MG63 (cell line): ENCODE measurements at regions not wholly inside any gene's neighbourhood (a gene's known extent, or its start where the extent isn't known, plus 50 kb on each side); places are given as distances from the start of the nearest gene placed in this dataset.

Experiments used
- DNase-seq: peaks from one replicate; pipeline ENCODE4 v3.0.0-alpha.2; 2020
- H3K27me3 ChIP-seq: fragments of 250-450 bp; sonication (Bioruptor Pico); 2 replicates; pipeline ENCODE4 v1.5.1; 2020; ENCODE audit warnings: mild to moderate bottlenecking, moderate library complexity
- H3K36me3 ChIP-seq: fragments of 250-450 bp; sonication (Bioruptor Pico); 2 replicates; pipeline ENCODE4 v1.5.1; 2020; ENCODE audit warnings: mild to moderate bottlenecking, moderate library complexity
- H3K4me3 ChIP-seq: fragments of 250-450 bp; sonication (Bioruptor Pico); 2 replicates; pipeline ENCODE4 v1.5.1; 2020; ENCODE audit warnings: mild to moderate bottlenecking, moderate library complexity
- H3K9me3 ChIP-seq: fragments of 250-450 bp; sonication (Bioruptor Pico); 2 replicates; pipeline ENCODE4 v1.5.1; 2020; ENCODE audit warnings: mild to moderate bottlenecking, moderate library complexity

- H3K36me3 ChIP-seq = no peaks in the 10 kb centered on the region
- no peaks in the 10 kb centered on the region for H3K9me3 ChIP-seq
- H3K4me3 ChIP-seq = no peak overlapping the region
- no peak for DNase-seq
- H3K27me3 ChIP-seq = no peaks in the 10 kb centered on the region
Measured at GRCh38 chr9:106648799-106649198, 214.2 kb upstream of the ZNF462 start.

DNA sequence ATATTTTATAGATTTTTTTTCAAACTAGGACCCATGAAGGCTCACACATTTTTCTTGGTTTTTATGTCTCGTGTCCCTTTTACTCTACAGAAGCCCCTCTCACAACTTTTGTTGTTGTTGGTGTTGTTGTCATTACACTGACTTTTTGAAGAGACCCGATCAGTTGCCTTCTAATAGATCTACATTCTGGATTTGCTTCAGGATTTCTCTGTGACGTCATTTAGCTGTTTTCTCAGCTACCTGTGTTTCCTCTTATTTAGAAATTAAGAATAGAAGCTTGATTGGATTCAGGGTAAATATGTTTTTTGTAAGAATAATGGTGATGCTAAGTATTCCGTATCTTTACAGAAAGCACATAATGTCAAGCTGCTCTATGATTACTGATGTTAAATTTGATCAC, 213.3 kb upstream of the ZNF462 start:
- Histone ChIP-seq H3K4me3 (no peak overlapping the region), H3K36me3 (no peaks in the 10 kb centered on the region), H3K9me3 (no peaks in the 10 kb centered on the region), H3K27me3 (no peaks in the 10 kb centered on the region)
- no peak for DNase-seq

DNA sequence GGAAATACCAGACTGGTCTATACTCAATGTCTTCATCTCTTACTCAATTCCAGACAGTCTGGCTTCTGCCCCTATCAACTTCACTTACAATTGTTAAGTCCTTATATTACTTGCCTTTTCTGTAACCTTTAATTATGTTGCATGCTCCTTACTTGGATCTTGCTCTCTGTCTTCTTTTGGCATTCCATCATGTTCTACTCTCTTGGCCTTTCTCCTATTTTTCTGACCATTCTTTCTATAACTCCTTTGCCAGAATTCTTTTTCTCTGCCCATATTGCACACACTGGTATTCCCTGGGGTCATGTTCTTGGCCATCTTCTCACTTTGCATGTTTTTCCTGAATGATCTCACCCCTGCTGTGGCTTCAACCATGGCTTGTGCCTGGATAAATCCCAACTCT, 209.8 kb upstream of the ZNF462 start:
- peak; percentile 22 for DNase-seq
- no peak overlapping the region for H3K4me3 ChIP-seq

GRCh38 chr9:106655966-106656365, 207.0 kb upstream of the ZNF462 start:
- H3K9me3 ChIP-seq = no peaks in the 10 kb centered on the region
- H3K4me3 ChIP-seq = no peak overlapping the region
- H3K36me3 ChIP-seq = no peaks in the 10 kb centered on the region
- DNase-seq = no peak
- no peaks in the 10 kb centered on the region for H3K27me3 ChIP-seq

More for the DNA sequence above, 209.8 kb upstream of the ZNF462 start:
- H3K27me3 ChIP-seq = no peaks in the 10 kb centered on the region
- H3K36me3 ChIP-seq = no peaks in the 10 kb centered on the region
- no peaks in the 10 kb centered on the region for H3K9me3 ChIP-seq

DNA sequence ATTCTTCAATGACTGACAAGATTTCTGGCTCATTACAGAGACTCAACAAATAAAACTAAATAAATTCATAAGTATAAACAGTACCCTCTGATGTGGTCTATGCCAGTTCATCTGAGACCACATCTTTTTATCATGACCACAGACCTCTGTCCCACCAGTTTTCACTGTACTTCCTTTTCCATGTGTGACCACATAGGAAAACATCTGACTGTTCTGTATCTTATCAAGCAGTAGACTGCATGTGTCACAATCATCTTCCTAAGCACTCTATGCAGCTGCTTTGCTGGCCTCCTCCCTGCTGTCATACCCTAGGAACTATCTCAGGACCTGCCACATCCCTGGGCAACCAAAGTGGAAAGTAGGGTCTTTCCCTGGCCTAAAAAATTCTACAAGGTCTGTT, 205.0 kb upstream of the ZNF462 start:
- Histone ChIP-seq H3K4me3 (no peak overlapping the region), H3K27me3 (no peaks in the 10 kb centered on the region), H3K36me3 (no peaks in the 10 kb centered on the region), H3K9me3 (no peaks in the 10 kb centered on the region)
- DNase-seq = no peak

DNA sequence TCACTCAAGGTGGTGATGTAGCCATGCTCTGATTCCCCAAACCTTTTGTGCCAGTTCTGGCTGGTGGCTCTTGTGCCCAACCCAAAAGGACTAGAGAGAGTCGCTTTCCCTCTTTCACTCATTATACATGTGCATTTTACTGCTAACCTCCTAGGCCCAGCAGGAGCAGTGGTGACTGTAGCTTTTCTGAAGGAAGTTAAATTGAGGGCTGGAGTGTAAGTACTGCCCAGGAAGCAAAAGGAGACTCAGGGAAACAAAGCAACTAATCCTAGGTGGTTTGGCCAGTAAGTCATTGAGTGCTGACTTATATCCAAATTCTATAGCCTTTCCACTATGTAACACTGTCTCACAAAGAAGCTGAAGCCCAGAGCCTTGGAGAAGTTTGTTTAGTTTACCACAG, 194.4 kb upstream of the ZNF462 start:
- Histone ChIP-seq H3K27me3 (no peaks in the 10 kb centered on the region), H3K9me3 (no peaks in the 10 kb centered on the region)
- no peak for DNase-seq

GRCh38 chr9:106669835-106670234, 193.1 kb upstream of the ZNF462 start:
- DNase-seq = no peak
- H3K4me3 ChIP-seq = no peak overlapping the region

More for the DNA sequence above, 194.4 kb upstream of the ZNF462 start:
- Histone ChIP-seq H3K4me3 (no peak overlapping the region), H3K36me3 (no peaks in the 10 kb centered on the region)

GRCh38 chr9:106670418-106670817, 192.5 kb upstream of the ZNF462 start:
- Histone ChIP-seq H3K9me3 (no peaks in the 10 kb centered on the region), H3K36me3 (no peaks in the 10 kb centered on the region), H3K4me3 (no peak overlapping the region), H3K27me3 (no peaks in the 10 kb centered on the region)
- DNase-seq = no peak

More at GRCh38 chr9:106669835-106670234, 193.1 kb upstream of the ZNF462 start:
- Histone ChIP-seq H3K9me3 (no peaks in the 10 kb centered on the region), H3K36me3 (no peaks in the 10 kb centered on the region), H3K27me3 (no peaks in the 10 kb centered on the region)

- peak; percentile 3 for DNase-seq
- Histone ChIP-seq H3K36me3 (no peaks in the 10 kb centered on the region), H3K4me3 (no peak overlapping the region), H3K27me3 (no peaks in the 10 kb centered on the region), H3K9me3 (no peaks in the 10 kb centered on the region)
Measured at GRCh38 chr9:106675780-106676179, 187.2 kb upstream of the ZNF462 start.

DNA sequence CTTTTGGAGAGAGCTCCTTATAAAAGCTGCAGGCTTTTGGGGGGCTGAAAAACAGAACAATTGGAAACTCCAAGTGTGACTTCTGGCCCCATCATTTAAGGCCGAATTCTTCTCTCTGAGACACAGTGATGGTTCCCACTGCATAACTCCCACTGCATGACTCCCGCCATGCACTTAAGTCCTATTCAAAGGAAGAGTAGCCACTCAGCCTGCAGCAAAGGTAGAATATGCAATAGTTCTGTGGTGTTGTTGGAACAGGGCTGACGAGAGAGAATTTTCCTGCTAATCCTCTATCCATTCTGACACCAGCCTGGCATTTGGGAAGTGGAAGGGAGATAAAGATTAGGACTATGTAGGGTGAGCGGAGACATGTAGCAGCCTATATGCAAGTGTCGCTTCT, 185.6 kb upstream of the ZNF462 start:
- no peaks in the 10 kb centered on the region for H3K27me3 ChIP-seq
- H3K36me3 ChIP-seq = no peaks in the 10 kb centered on the region
- H3K4me3 ChIP-seq = no peak overlapping the region
- DNase-seq = no peak
- no peaks in the 10 kb centered on the region for H3K9me3 ChIP-seq

DNA sequence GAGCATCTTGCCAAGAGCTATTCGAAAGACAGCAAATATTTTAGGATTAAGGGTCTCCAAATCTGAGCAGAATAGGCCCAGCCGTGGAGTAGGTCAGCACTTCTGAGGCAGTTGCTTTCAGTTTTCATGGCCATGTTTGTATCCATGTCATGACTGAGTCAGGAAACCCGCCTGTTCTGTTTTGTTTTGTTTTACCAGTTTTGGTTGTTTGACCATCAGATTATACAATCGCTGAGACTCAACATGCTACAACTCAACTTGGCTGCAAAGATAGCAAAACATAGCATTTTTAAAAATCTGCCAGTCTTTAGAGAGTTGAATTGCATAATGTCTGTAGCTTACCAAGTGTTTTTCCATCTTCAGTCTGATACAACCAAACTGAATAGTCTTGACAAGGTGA, 185.1 kb upstream of the ZNF462 start:
- H3K4me3 ChIP-seq = no peak overlapping the region
- no peaks in the 10 kb centered on the region for H3K9me3 ChIP-seq
- no peak for DNase-seq
- H3K36me3 ChIP-seq = no peaks in the 10 kb centered on the region
- no peaks in the 10 kb centered on the region for H3K27me3 ChIP-seq

DNA sequence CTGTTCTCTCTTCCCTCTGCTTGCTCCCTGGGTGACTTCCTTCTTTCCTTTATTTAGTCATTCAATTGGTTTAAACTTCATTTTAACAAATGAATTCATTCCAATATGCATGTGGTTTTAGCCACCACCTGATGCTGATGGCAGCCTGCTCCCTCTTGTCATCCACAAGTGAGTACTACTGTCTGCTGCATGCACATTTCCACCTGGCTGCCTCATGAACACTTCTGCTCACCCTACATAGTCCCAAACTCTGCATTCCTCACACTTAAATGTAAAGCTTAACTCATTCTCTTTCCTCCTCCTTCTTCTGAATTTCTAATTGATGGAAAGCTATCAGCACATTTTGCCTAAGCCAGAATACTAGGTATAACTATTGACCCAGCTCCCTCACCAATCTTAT, 184.7 kb upstream of the ZNF462 start:
- Histone ChIP-seq H3K9me3 (no peaks in the 10 kb centered on the region), H3K4me3 (no peak overlapping the region), H3K27me3 (no peaks in the 10 kb centered on the region), H3K36me3 (no peaks in the 10 kb centered on the region)
- no peak for DNase-seq

DNA sequence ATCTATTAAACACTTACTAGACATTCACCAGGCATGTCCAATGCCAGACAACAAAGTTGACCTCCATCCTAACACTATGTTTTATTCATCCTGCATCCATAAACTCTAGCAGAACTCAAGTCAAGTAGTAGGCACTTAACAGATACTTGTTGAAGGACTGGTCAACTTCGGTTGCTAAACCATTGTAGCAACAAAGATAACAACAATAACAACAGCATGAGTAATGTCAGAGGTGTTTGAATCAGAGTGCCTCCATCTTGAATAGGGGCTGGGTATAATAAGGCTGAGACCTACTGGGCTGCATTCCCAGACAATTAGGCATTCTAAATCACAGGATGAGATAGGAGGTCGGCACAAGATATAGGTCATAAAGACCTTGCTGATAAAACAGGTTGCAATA, 180.5 kb upstream of the ZNF462 start:
- DNase-seq = no peak
- Histone ChIP-seq H3K4me3 (no peak overlapping the region), H3K27me3 (no peaks in the 10 kb centered on the region), H3K36me3 (no peaks in the 10 kb centered on the region), H3K9me3 (no peaks in the 10 kb centered on the region)

- Histone ChIP-seq H3K27me3 (no peaks in the 10 kb centered on the region), H3K4me3 (no peak overlapping the region), H3K36me3 (no peaks in the 10 kb centered on the region), H3K9me3 (no peaks in the 10 kb centered on the region)
- no peak for DNase-seq
Measured at GRCh38 chr9:106683454-106683853, 179.5 kb upstream of the ZNF462 start.

DNA sequence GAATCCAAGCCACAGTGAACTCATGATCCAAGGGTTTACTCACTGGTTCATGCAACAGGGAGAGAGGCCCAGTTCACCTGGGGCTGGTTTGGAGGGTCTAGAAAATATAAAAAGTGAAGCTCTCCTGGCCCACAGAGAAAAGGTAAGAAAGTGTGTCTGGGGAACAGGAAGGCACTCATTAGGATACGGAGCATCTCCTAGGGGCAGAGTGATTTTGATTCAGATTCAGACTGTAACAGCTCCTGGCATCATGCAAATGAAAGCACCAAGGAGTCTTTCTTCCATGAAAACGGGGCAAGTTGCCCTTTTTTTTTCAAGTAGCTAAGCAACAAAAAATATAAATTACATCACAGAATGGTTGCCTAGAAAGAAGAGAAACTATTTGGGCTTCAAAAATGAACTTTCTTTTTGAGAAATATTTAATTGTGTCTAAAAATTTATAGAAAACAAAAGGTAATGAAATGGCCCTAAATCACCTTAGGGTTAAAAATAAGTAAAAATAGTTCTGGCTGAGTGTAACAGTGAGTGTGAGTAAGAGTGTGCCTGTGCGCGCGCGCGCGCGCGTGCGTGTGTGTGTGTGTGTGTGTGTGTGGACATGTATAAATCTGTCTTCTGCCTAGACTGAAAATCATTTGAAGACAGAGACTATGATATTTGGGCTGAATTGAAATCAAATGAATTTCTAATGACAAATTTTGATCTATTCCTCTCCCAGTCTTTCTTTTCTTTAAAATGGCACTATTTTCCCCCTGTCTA, 177.8 kb upstream of the ZNF462 start:
- Histone ChIP-seq H3K36me3 (no peaks in the 10 kb centered on the region), H3K27me3 (no peaks in the 10 kb centered on the region), H3K4me3 (no peak overlapping the region), H3K9me3 (no peaks in the 10 kb centered on the region)
- DNase-seq = no peak

GRCh38 chr9:106689089-106689488, 173.9 kb upstream of the ZNF462 start:
- Histone ChIP-seq H3K4me3 (no peak overlapping the region), H3K27me3 (no peaks in the 10 kb centered on the region), H3K9me3 (no peaks in the 10 kb centered on the region), H3K36me3 (no peaks in the 10 kb centered on the region)
- no peak for DNase-seq

- Histone ChIP-seq H3K9me3 (no peaks in the 10 kb centered on the region), H3K4me3 (no peak overlapping the region), H3K36me3 (no peaks in the 10 kb centered on the region), H3K27me3 (no peaks in the 10 kb centered on the region)
- DNase-seq = no peak
Measured at GRCh38 chr9:106691627-106692026, 171.3 kb upstream of the ZNF462 start.

DNA sequence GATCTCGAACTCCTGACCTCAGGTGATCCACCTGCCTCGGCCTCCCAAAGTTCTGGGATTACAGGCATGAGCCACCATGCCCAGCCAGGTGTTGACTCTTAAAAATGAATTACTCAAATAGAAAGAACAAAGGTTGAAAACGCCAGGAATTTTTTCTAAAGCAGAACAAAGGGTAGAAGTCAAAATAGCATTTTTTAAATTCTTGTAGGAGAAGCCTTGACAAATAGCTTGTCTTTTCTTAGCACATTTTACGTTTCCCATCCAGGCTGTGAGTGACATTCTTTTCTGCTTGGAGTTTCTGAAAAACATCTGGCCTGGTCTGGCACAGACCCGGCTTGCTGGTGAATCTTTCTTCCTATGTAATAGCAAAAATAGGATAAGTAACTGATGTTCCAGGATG, 169.4 kb upstream of the ZNF462 start:
- Histone ChIP-seq H3K36me3 (no peaks in the 10 kb centered on the region), H3K27me3 (no peaks in the 10 kb centered on the region), H3K4me3 (no peak overlapping the region), H3K9me3 (no peaks in the 10 kb centered on the region)
- DNase-seq = no peak

GRCh38 chr9:106696804-106697203, 166.2 kb upstream of the ZNF462 start:
- Histone ChIP-seq H3K9me3 (no peaks in the 10 kb centered on the region), H3K36me3 (no peaks in the 10 kb centered on the region), H3K4me3 (no peak overlapping the region), H3K27me3 (no peaks in the 10 kb centered on the region)
- no peak for DNase-seq
